PFSK-1 (cell line): ENCODE measurements at regions not wholly inside any gene's neighbourhood (a gene's known extent, or its start where the extent isn't known, plus 50 kb on each side); places are given as distances from the start of the nearest gene placed in this dataset.

Source experiments
- SIN3A ChIP-seq: IDR thresholded peaks from 2 replicates; pipeline ENCODE4 v1.6.1; 2012; ENCODE audit warnings: mild to moderate bottlenecking, low read length, moderate library complexity, borderline replicate concordance; ENCODE audit not compliant: insufficient read depth
- TAF1 ChIP-seq: IDR thresholded peaks from 2 replicates; pipeline ENCODE4 v1.6.1; 2012; ENCODE audit warnings: low read length, control low read depth, borderline replicate concordance; ENCODE audit not compliant: insufficient read depth

DNA sequence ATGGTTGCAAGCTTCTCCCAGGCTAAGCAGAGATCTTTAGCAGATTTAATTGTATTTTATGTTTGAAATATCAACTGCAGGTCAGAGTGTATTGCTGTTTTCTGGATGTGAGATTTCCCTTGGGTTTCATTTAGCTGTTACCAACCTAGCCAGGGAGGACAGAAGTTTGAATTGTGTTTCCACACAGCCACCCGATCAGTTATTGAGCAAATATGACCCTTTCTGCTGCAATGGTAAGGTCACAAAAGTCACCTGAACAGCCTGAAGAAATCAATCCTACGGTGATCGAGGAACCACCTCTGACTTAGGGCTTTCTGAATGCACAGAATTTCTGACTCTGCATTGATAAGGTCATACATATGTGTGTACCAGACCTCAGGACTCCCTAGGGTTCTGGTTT lies 419.9 kb downstream of the MAN2A1 start:
- TF ChIP-seq TAF1 (no peak), SIN3A (no peak)
